Stimulated activated CD4-positive, alpha-beta T cell treated with anti-CD3 and anti-CD28 coated beads, Interleukin-4, amount 100 ng/mL, for 48 hours (primary cell): ENCODE measurements at regions not wholly inside any gene's neighbourhood (a gene's known extent, or its start where the extent isn't known, plus 50 kb on each side); places are given as distances from the start of the nearest gene placed in this dataset.

Experiments used
- DNase-seq, 2 donors: peaks; one replicate each; pipeline ENCODE4 v3.0.0-alpha.2; 2020; ENCODE audit warnings: low read depth in 2 of 2

- DNase-seq: no peak
Observed at GRCh38 chr11:19519912-19520641, 192.6 kb upstream of the NAV2 start.

GRCh38 chr11:19519353-19519752, 193.3 kb upstream of the NAV2 start:
- DNase-seq: no peak

DNA sequence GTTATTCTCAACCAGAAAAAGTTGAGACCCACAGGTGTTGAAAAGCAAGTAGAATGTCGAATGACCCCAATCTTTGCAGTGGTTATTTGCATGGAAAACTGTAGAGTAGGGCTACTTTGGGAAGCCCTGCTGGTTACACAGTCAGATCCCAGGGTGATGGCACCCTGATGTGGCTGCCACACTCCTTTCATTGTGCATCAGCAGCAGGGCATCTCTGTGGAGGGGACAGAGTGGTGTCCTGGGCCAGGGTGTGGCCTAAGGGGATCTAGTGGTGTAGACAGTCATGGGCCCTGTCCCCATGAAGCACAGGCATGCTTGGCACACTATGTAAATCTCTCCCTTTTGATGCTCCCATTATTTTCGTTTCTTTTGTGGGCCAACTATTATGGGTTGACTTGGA, 199.4 kb upstream of the NAV2 start:
- no peak for DNase-seq

- DNase-seq: no peak
Observed at GRCh38 chr11:19512618-19513017, 200.0 kb upstream of the NAV2 start.

- DNase-seq: no peak
Observed at GRCh38 chr11:19511413-19512183, 201.0 kb upstream of the NAV2 start.

DNA sequence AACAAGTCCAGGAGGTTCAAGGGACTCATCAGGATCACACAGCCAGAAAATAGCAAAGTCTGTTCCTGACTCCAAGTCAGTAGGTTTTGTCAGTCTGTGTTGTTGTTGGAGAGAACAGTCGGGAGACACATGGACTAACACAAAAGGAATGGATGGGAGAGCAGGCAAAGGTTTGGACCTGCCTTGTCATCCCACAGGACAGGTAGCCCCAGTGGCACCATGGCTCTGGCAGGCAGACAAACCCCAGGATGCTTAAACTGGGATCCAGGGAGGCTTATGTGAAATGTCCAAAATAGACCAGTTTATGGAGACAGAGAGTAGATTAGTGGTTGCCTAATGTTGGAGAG, 201.6 kb upstream of the NAV2 start:
- no peak for DNase-seq

GRCh38 chr11:19510468-19510867, 202.2 kb upstream of the NAV2 start:
- DNase-seq: no peak

DNA sequence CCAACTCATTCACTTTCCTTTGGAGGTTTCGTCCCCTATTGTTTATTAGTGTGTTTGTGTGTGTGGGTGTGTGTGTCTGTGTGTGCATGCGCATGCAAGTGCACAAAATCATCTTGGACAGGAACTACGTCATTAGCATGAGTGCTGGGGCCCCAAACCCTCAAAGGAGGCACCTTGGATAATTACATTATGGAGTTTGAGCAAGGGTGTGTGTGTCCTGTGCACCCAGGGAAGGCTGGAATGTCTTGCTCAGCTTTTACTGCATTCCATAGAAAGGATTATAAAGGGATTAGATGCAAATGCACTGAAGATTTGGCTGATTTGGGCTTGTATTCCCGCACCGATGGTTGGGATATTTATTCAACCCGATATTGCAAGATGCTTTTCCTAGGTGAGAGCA, 203.4 kb upstream of the NAV2 start:
- DNase-seq: no peak

DNA sequence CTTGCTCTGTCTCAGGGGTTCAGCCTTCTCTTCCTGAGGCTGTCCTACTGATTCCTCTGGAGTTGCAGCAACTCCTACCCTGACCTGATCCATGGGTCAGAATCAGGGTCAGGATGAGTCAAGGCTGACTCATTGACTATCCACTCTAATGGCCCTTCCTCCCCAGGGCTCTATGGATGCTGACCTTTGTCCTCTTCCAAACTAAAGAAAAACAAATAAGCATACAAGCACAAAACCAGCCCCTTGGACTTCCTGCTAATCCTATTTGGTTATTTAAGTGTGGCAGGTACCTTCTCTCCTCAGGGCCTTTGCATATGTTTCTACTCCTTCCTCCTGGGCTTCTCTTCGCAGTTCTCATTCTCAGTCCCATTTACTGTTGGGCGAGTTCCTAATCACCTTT, 204.5 kb upstream of the NAV2 start:
- DNase-seq: no peak

GRCh38 chr11:19506816-19507486, 205.7 kb upstream of the NAV2 start:
- no peak for DNase-seq

DNA sequence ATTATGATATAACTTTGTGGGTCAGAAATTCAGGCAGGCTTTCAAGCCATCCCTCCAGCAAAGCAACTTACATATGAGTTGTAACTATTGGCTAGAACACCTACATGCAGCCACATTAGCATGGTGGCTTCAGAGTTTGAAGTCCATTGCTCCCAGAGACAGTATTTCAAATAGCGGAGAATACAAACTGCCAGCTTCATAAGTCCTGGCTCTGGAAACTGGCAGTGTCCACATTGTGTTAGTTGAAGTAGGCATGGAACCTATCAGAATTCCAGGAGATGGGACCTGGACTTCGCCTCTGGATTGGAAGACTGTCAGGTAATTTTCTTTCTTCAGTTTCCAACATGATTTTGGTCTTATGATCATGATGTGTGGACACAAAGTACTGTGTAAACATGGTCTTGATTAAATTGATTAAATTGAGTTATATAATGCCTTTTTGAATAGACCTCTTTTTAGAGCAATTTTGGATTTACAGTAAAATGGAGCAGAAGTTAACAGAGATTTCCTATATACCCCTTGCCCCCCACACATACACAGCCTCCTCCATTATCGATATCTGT, 209.9 kb upstream of the NAV2 start:
- no peak for DNase-seq

DNA sequence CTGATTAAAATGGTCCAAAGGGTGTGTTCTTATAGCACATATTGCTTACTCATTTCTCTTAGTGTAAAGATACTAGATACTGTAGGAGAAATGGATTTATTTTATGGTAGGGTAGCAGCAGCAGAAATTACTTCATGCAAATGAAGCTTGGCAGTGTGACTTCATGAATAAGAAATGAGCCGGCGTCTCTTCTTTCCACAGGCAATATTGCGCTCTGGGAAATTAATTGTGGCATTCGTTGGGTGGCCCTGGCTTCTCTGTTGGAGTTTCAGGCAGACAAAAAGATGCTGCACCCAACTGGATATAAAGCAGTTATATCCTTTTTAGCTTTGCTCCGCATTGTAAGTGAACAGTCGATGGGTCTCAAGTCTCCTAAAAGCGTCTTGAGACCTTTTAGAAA, 211.0 kb upstream of the NAV2 start:
- DNase-seq: no peak

GRCh38 chr11:19499999-19500398, 212.6 kb upstream of the NAV2 start:
- DNase-seq: no peak

- no peak for DNase-seq
Observed at GRCh38 chr11:19499026-19499669, 213.5 kb upstream of the NAV2 start.

- no peak for DNase-seq
Observed at GRCh38 chr11:19493446-19494213, 219.0 kb upstream of the NAV2 start.

DNA sequence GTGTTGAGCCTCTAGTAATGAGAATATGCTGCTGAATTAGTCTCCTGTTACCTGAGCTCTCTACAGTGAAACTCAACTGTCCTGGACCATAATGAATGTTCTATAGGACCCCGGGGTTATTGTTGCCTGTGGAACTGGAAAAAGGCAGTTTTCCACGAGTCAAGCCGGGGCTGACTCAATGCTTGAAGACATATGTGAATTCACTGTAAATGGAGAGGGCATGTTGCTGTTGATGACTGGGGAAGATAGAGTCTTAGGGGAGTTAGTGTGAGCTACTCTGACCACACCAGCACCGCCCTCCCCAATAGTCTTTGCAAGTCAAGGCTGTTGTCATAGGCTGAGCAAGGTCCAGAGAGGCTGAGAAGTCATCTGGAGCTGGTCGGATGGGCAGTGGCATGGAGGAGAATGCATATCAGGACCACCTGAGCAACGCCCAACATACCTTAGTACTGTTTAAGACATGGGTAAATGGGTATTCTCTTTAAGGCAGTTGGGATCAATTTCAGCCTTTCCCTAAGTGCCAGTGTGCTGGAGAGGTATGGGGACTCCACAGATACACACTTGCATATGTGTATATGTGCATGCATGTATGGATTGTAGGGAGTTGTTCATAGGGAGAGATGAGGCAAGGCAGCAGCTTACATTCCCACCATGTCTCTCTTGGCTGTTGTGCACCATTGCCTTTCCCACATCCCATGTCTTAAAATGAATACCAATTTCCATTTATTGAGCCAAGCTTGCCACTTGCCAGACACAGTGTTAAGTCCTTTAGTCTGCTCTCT, 230.1 kb upstream of the NAV2 start:
- no peak for DNase-seq

GRCh38 chr11:19480540-19480939, 232.1 kb upstream of the NAV2 start:
- DNase-seq: no peak

DNA sequence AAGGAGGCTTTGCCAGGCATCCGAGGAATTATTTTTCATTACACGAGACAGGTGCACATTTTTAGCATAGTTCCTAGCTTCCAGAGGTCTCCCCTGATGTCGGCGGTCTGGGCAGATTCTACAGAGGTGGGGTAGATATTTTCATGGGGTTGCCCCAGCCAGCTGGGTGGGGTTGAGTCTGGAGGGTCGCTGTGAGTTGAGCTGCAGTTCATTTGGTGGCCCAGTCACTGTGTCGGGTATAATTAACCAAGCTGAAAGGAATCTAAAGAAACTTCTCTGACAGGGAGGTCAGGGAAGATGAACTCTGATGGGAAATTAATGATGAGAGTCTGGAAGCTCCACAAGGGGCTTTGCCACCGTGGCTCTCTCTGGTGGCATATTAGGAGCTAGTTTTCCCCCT, 233.7 kb upstream of the NAV2 start:
- no peak for DNase-seq

- DNase-seq: no peak
Observed at GRCh38 chr11:19474954-19475721, 234.4 kb upstream of the E2F8 start.

- DNase-seq: no peak
Observed at GRCh38 chr11:19474211-19474610, 233.5 kb upstream of the E2F8 start.
